ENCODE measurements at regions not wholly inside any gene's neighbourhood (a gene's known extent, or its start where the extent isn't known, plus 50 kb on each side); places are given as distances from the start of the nearest gene placed in this dataset.

- no peaks in the 10 kb centered on the region for H3K9me3 ChIP-seq
- no peaks in the 10 kb centered on the region for H3K27me3 ChIP-seq (ENCODE audit: low read depth)
- H3K4me3 ChIP-seq = no peak overlapping the region
- no peaks in the 10 kb centered on the region for H3K4me1 ChIP-seq
- no peaks in the 10 kb centered on the region for H3K36me3 ChIP-seq
- H3K27ac ChIP-seq = no peak overlapping the region
- TF ChIP-seq CTCF (IDR thresholded peaks at IDR 0.05) = no peak
- DNase-seq (no peak), ATAC-seq (no peak)
- intact Hi-C loops (cut with DNase I) = no loop called here
These were observed 546.8 kb upstream of the ZNF608 start for GRCh38 chr5:125293223-125293622.

GRCh38 chr5:125293726-125294125 is 547.3 kb upstream of the ZNF608 start:
- no peak for ATAC-seq
- Histone ChIP-seq H3K4me1 (no peaks in the 10 kb centered on the region), H3K27ac (no peak overlapping the region), H3K36me3 (no peaks in the 10 kb centered on the region), H3K9me3 (no peaks in the 10 kb centered on the region), H3K27me3 (ENCODE audit: low read depth) (no peaks in the 10 kb centered on the region), H3K4me3 (no peak overlapping the region)
- DNase-seq = no peak
- TF ChIP-seq CTCF (IDR thresholded peaks at IDR 0.05) = no peak
- intact Hi-C loops (cut with DNase I) = no loop called here

- TF ChIP-seq CTCF (IDR thresholded peaks at IDR 0.05) = no peak
- no peaks in the 10 kb centered on the region for H3K27me3 ChIP-seq (ENCODE audit: low read depth)
- H3K27ac ChIP-seq = no peak overlapping the region
- H3K36me3 ChIP-seq = no peaks in the 10 kb centered on the region
- DNase-seq = no peak
- no peaks in the 10 kb centered on the region for H3K9me3 ChIP-seq
- H3K4me3 ChIP-seq = no peak overlapping the region
- ATAC-seq = no peak
- intact Hi-C loops (cut with DNase I) = no loop called here
- no peaks in the 10 kb centered on the region for H3K4me1 ChIP-seq
These were observed 548.4 kb upstream of the ZNF608 start for GRCh38 chr5:125294844-125295243.

GRCh38 chr5:125295405-125295872 is 549.0 kb upstream of the ZNF608 start:
- Histone ChIP-seq H3K4me1 (no peaks in the 10 kb centered on the region), H3K9me3 (no peaks in the 10 kb centered on the region), H3K27ac (no peak overlapping the region), H3K27me3 (ENCODE audit: low read depth) (no peaks in the 10 kb centered on the region), H3K36me3 (no peaks in the 10 kb centered on the region), H3K4me3 (no peak overlapping the region)
- no peak for DNase-seq
- TF ChIP-seq CTCF (IDR thresholded peaks at IDR 0.05) = no peak
- ATAC-seq = no peak
- intact Hi-C loops (cut with DNase I) = no loop called here

GRCh38 chr5:125298258-125298657 is 551.8 kb upstream of the ZNF608 start:
- DNase-seq = no peak
- no peaks in the 10 kb centered on the region for H3K4me1 ChIP-seq
- H3K27ac ChIP-seq = no peak overlapping the region
- H3K9me3 ChIP-seq = no peaks in the 10 kb centered on the region
- intact Hi-C loops (cut with DNase I) = no loop called here
- no peak for ATAC-seq
- TF ChIP-seq CTCF (IDR thresholded peaks at IDR 0.05) = no peak
- no peak overlapping the region for H3K4me3 ChIP-seq
- H3K27me3 ChIP-seq (ENCODE audit: low read depth) = no peaks in the 10 kb centered on the region
- H3K36me3 ChIP-seq = no peaks in the 10 kb centered on the region
